Loucy (cell line): ENCODE measurements at regions not wholly inside any gene's neighbourhood (a gene's known extent, or its start where the extent isn't known, plus 50 kb on each side); places are given as distances from the start of the nearest gene placed in this dataset.
"Not testable (repeated sequence)": the region's sequence is repeated elsewhere in the genome, so short reads cannot be mapped to it uniquely, and the experiment has no call there.

ENCODE experiments used
- H2AFZ ChIP-seq: fragments of 200-600 bp; sonication (generic); 2 replicates; pipeline ENCODE4 v1.6.0; 2016; ENCODE audit warnings: antibody characterized with exemption, mild to moderate bottlenecking, low read length, moderate library complexity
- H3F3A ChIP-seq: fragments of 200-600 bp; 2 replicates; pipeline ENCODE4 v1.6.0; 2016; ENCODE audit warnings: antibody characterized with exemption, low read depth, mild to moderate bottlenecking
- H3K27me3 ChIP-seq: fragments of 200-600 bp; sonication (generic); 2 replicates; pipeline ENCODE4 v1.6.1; 2014; ENCODE audit warnings: low read length, mild to moderate bottlenecking; ENCODE audit not compliant: insufficient read depth, poor library complexity, severe bottlenecking
- H3K36me3 ChIP-seq: fragments of 200-600 bp; sonication (generic); 2 replicates; pipeline ENCODE4 v1.6.1; 2016; ENCODE audit warnings: low read length; ENCODE audit not compliant: insufficient read depth
- H3K4me1 ChIP-seq: fragments of 200-600 bp; sonication (generic); 2 replicates; pipeline ENCODE4 v1.5.1; 2014; ENCODE audit warnings: low read length, mild to moderate bottlenecking; ENCODE audit not compliant: insufficient read depth, poor library complexity, severe bottlenecking
- H3K4me2 ChIP-seq: fragments of 200-600 bp; sonication (generic); 2 replicates; pipeline ENCODE4 v1.6.0; 2014; ENCODE audit warnings: antibody characterized with exemption, low read length, low read depth, mild to moderate bottlenecking; ENCODE audit not compliant: poor library complexity, severe bottlenecking
- H3K4me3 ChIP-seq: fragments of 200-600 bp; sonication (generic); 2 replicates; pipeline ENCODE4 v1.5.1; 2014; ENCODE audit warnings: low read length, mild to moderate bottlenecking, mixed read lengths; ENCODE audit not compliant: poor library complexity, severe bottlenecking
- H3K79me2 ChIP-seq: fragments of 200-600 bp; sonication (generic); 2 replicates; pipeline ENCODE4 v1.6.1; 2014; ENCODE audit warnings: low read length; ENCODE audit not compliant: insufficient read depth
- H3K9ac ChIP-seq: fragments of 200-600 bp; sonication (generic); 2 replicates; pipeline ENCODE4 v1.6.0; 2014; ENCODE audit warnings: mild to moderate bottlenecking, low read depth, low read length, moderate library complexity; ENCODE audit not compliant: poor library complexity, severe bottlenecking
- H3K9me2 ChIP-seq: fragments of 200-600 bp; sonication (generic); replicated peaks from 2 replicates; pipeline ENCODE4 v1.6.1; 2016; ENCODE audit warnings: low read depth, low read length, mixed read lengths
- H3K9me3 ChIP-seq: fragments of 200-600 bp; sonication (generic); 2 replicates; pipeline ENCODE4 v1.6.1; 2014; ENCODE audit warnings: mild to moderate bottlenecking, antibody characterized with exemption, low read length, low read depth; ENCODE audit not compliant: insufficient read depth
- H4K20me1 ChIP-seq: fragments of 200-600 bp; sonication (generic); 2 replicates; pipeline ENCODE4 v1.6.0; 2014; ENCODE audit warnings: antibody characterized with exemption, low read length, mild to moderate bottlenecking; ENCODE audit not compliant: insufficient read depth, poor library complexity, severe bottlenecking
- CTCF ChIP-seq: fragments of 200-600 bp; sonication (generic); conservative IDR thresholded peaks from 2 replicates; pipeline ENCODE4 v1.5.1; 2014; ENCODE audit warnings: mild to moderate bottlenecking, antibody characterized with exemption, low read length
- EZH2phosphoT487 ChIP-seq: fragments of 200-600 bp; IDR thresholded peaks from 2 replicates; pipeline ENCODE4 v1.6.1; 2018; ENCODE audit warnings: antibody characterized with exemption, mild to moderate bottlenecking, moderate library complexity, borderline replicate concordance

GRCh38 chr10:34880817-34881216 lies 65.7 kb upstream of the PARD3 start:
- Histone ChIP-seq H3K79me2 (no peaks in the 10 kb centered on the region), H3K9ac (no peak overlapping the region), H2AFZ (no peak overlapping the region), H3K27me3 (no peaks in the 10 kb centered on the region), H3K36me3 (no peaks in the 10 kb centered on the region), H3K4me2 (no peak overlapping the region), H3K9me2 (no peaks in the 10 kb centered on the region), H3K9me3 (no peaks in the 10 kb centered on the region), H4K20me1 (no peaks in the 10 kb centered on the region), H3F3A (no peaks in the 10 kb centered on the region), H3K4me3 (no peak overlapping the region), H3K4me1 (peaks cover 7% of the 10 kb centered on the region)
- TF ChIP-seq CTCF (no peak), EZH2phosphoT487 (no peak)

- H3K9me2 ChIP-seq, H3K4me3 ChIP-seq, H3K79me2 ChIP-seq: not testable (repeated sequence)
Measured at GRCh38 chr10:34878651-34879050, 63.6 kb upstream of the PARD3 start.

GRCh38 chr10:34875061-34875460 lies 60.0 kb upstream of the PARD3 start:
- no peaks in the 10 kb centered on the region for H3K9me3 ChIP-seq
- H3K27me3 ChIP-seq: no peaks in the 10 kb centered on the region
- H3K9me2 ChIP-seq: no peaks in the 10 kb centered on the region
- no peak overlapping the region for H2AFZ ChIP-seq
- TF ChIP-seq CTCF: no peak
- TF ChIP-seq EZH2phosphoT487: no peak
- H4K20me1 ChIP-seq: no peaks in the 10 kb centered on the region
- no peaks in the 10 kb centered on the region for H3K79me2 ChIP-seq
- H3K4me3 ChIP-seq: no peak overlapping the region
- no peak overlapping the region for H3K9ac ChIP-seq
- no peak overlapping the region for H3K4me2 ChIP-seq
- H3K36me3 ChIP-seq: no peaks in the 10 kb centered on the region
- peaks cover under 1% of the 10 kb centered on the region; the same call in 1 of the 2 replicates for H3F3A ChIP-seq
- peaks cover 21% of the 10 kb centered on the region for H3K4me1 ChIP-seq

More at GRCh38 chr10:34878651-34879050, 63.6 kb upstream of the PARD3 start:
- not testable (repeated sequence) for H4K20me1 ChIP-seq, H3K4me1 ChIP-seq, H3K9me3 ChIP-seq, H3F3A ChIP-seq, H3K36me3 ChIP-seq, H3K27me3 ChIP-seq, H3K4me2 ChIP-seq, H2AFZ ChIP-seq, H3K9ac ChIP-seq

GRCh38 chr10:34872820-34873219 lies 57.7 kb upstream of the PARD3 start:
- no peaks in the 10 kb centered on the region for H3K27me3 ChIP-seq
- H2AFZ ChIP-seq: peak overlapping the region; percentile 10; the same call in 1 of the 2 replicates
- no peak overlapping the region for H3K4me2 ChIP-seq
- peaks cover 40% of the 10 kb centered on the region for H3K4me1 ChIP-seq
- H3K9me2 ChIP-seq: no peaks in the 10 kb centered on the region
- peaks cover 19% of the 10 kb centered on the region for H3F3A ChIP-seq
- no peaks in the 10 kb centered on the region for H3K79me2 ChIP-seq
- TF ChIP-seq CTCF (no peak), EZH2phosphoT487 (no peak)
- H3K9ac ChIP-seq: no peak overlapping the region
- no peaks in the 10 kb centered on the region for H3K9me3 ChIP-seq
- H3K4me3 ChIP-seq: no peak overlapping the region
- H3K36me3 ChIP-seq: no peaks in the 10 kb centered on the region
- H4K20me1 ChIP-seq: no peaks in the 10 kb centered on the region
